HCT116 (cell line): ENCODE measurements at regions not wholly inside any gene's neighbourhood (a gene's known extent, or its start where the extent isn't known, plus 50 kb on each side); places are given as distances from the start of the nearest gene placed in this dataset.
A peak's percentile ranks its signal among the peaks of the same experiment; 100 is the strongest.

Experiments
- ATAC-seq: fragments of 200-7000 bp; cut with Tn5 transposase; 2 replicates; pipeline ENCODE4 v1.9.1; 2020; ENCODE audit warnings: mild to moderate bottlenecking, moderate library complexity
- BruUV-seq: library from RNA; stranded (reverse); fragments of 400-500 nt; replicated peaks from 2 replicates; lab custom pipeline; 2021; lab: Mats Ljungman, UMichigan
- CTCF ChIA-PET: fragments of 300-600 bp; sonication (Branson Sonifier 250); formaldehyde crosslinking; loops from one replicate; lab custom pipeline; 2021; ENCODE audit warnings: antibody characterized with exemption; lab: Charles Lee
- POLR2A ChIA-PET: fragments of 300-600, 350-600 bp; sonication (Branson Sonifier 250); formaldehyde crosslinking; loops from one replicate; lab custom pipeline; 2021; ENCODE audit warnings: antibody characterized with exemption; lab: Charles Lee
- RAD21 ChIA-PET, 2 experiments: fragments of 300-600 bp; sonication (Branson Sonifier 250); formaldehyde crosslinking; loops; one replicate each; lab custom pipeline; 2023; ENCODE audit warnings: low total read pairs in 2 of 2; ENCODE audit not compliant: uncharacterized antibody in 2 of 2, unreplicated experiment in 2 of 2, low non-redundant PET in 1 of 2; lab: Charles Lee
- DNase-seq: peaks from one replicate; pipeline ENCODE4 v3.0.0-alpha.2; 2010; ENCODE audit warnings: low read depth, low spot score
- H2AFZ ChIP-seq: fragments of 200-600 bp; shearing (Covaris generic), sonication (generic); 2 replicates; pipeline ENCODE4 v1.6.1; 2017; ENCODE audit warnings: low read depth, mixed run types, mixed read lengths, antibody characterized with exemption, low read length; ENCODE audit not compliant: poor library complexity, severe bottlenecking
- H3K27ac ChIP-seq: 2 replicates; pipeline ENCODE4 v1.5.1; 2012; ENCODE audit warnings: low read depth, low read length
- H3K27me3 ChIP-seq: fragments of 200-600 bp; sonication (generic); 2 replicates; pipeline ENCODE4 v1.6.1; 2016; ENCODE audit warnings: mixed run types, low read length, mixed read lengths; ENCODE audit not compliant: insufficient read depth
- H3K36me3 ChIP-seq, 2 experiments: fragments of 200-500 bp in 1 of 2; fragments of 200-600 bp in 1 of 2; sonication (Bioruptor generic) in 1 of 2; sonication (generic) in 1 of 2; 2 replicates each; pipeline versions ENCODE4 v1.5.1 to v1.6.1; 2014 to 2016; ENCODE audit warnings: low read length in 2 of 2, inconsistent platforms in 1 of 2, mixed read lengths in 1 of 2, mixed run types in 1 of 2; ENCODE audit not compliant: insufficient read depth in 2 of 2, control insufficient read depth in 1 of 2
- H3K4me1 ChIP-seq, 2 experiments: fragments of 200-600 bp in 1 of 2; sonication (generic) in 1 of 2; 2 replicates each; pipeline versions ENCODE4 v1.5.1 to v1.6.1; 2012 to 2017; ENCODE audit warnings: low read length in 2 of 2, inconsistent platforms in 1 of 2, mild to moderate bottlenecking in 1 of 2, mixed read lengths in 1 of 2, mixed run types in 1 of 2, moderate library complexity in 1 of 2; ENCODE audit not compliant: insufficient read depth in 2 of 2, control insufficient read depth in 1 of 2
- H3K4me2 ChIP-seq: fragments of 200-600 bp; sonication (generic); 2 replicates; pipeline ENCODE4 v1.6.1; 2017; ENCODE audit warnings: mixed run types, low read length, mixed read lengths
- H3K4me3 ChIP-seq, 2 experiments: fragments of 200-600 bp in 1 of 2; sonication (generic) in 1 of 2; replicated peaks in 1 of 2; 2 replicates each; pipeline ENCODE4 v1.5.1; 2011 to 2016; ENCODE audit warnings: low read length in 2 of 2, control low read depth in 1 of 2, low read depth in 1 of 2, mild to moderate bottlenecking in 1 of 2, mixed read lengths in 1 of 2, mixed run types in 1 of 2
- H3K79me2 ChIP-seq: fragments of 200-600 bp; sonication (generic); 2 replicates; pipeline ENCODE4 v1.6.1; 2017; ENCODE audit warnings: mild to moderate bottlenecking, mixed run types, low read length, moderate library complexity, mixed read lengths; ENCODE audit not compliant: insufficient read depth
- H3K9ac ChIP-seq: fragments of 200-600 bp; sonication (generic); 2 replicates; pipeline ENCODE4 v1.6.1; 2016; ENCODE audit warnings: low read length, mixed read lengths
- H3K9me2 ChIP-seq: fragments of 200-600 bp; sonication (generic), shearing (Covaris generic); 2 replicates; pipeline ENCODE4 v1.6.1; 2017; ENCODE audit warnings: mixed run types, mild to moderate bottlenecking, moderate library complexity; ENCODE audit not compliant: insufficient read depth
- H3K9me3 ChIP-seq, 2 experiments: fragments of 200-500 bp in 1 of 2; fragments of 200-600 bp in 1 of 2; sonication (Bioruptor generic) in 1 of 2; sonication (generic) in 1 of 2; 2 replicates each; pipeline ENCODE4 v1.6.1; 2014 to 2017; ENCODE audit warnings: low read length in 2 of 2, mixed read lengths in 2 of 2, inconsistent platforms in 1 of 2, low read depth in 1 of 2, mild to moderate bottlenecking in 1 of 2, mixed run types in 1 of 2, moderate library complexity in 1 of 2; ENCODE audit not compliant: control insufficient read depth in 1 of 2, insufficient read depth in 1 of 2
- H4K20me1 ChIP-seq: fragments of 200-600 bp; sonication (generic), shearing (Covaris generic); 2 replicates; pipeline ENCODE4 v1.6.1; 2017; ENCODE audit warnings: mixed run types, mild to moderate bottlenecking, moderate library complexity; ENCODE audit not compliant: insufficient read depth
- CBX3 ChIP-seq: IDR thresholded peaks from 2 replicates; pipeline ENCODE4 v1.6.1; 2012; ENCODE audit warnings: low read depth
- CEBPB ChIP-seq: IDR thresholded peaks from 2 replicates; pipeline ENCODE4 v1.6.1; 2012; ENCODE audit warnings: low read depth
- EGR1 ChIP-seq: IDR thresholded peaks from 2 replicates; pipeline ENCODE4 v1.6.1; 2012; ENCODE audit warnings: low read depth
- ELF1 ChIP-seq: IDR thresholded peaks from 2 replicates; pipeline ENCODE4 v1.6.1; 2012; ENCODE audit warnings: low read depth, borderline replicate concordance
- EZH2 ChIP-seq: fragments of 200-600 bp; sonication (generic); IDR thresholded peaks from 2 replicates; pipeline ENCODE4 v1.6.1; 2017; ENCODE audit warnings: antibody characterized with exemption, mixed run types
- EZH2phosphoT487 ChIP-seq: fragments of 200-600 bp; IDR thresholded peaks from 2 replicates; pipeline ENCODE4 v1.6.1; 2018; ENCODE audit warnings: antibody characterized with exemption, borderline replicate concordance
- POLR2A ChIP-seq: IDR thresholded peaks from 2 replicates; pipeline ENCODE4 v1.7.0; 2011; ENCODE audit warnings: borderline replicate concordance; ENCODE audit not compliant: insufficient read depth, insufficient read length; ENCODE audit errors: extremely low read depth
- POLR2AphosphoS5 ChIP-seq: IDR thresholded peaks from 2 replicates; pipeline ENCODE4 v1.6.1; 2011; ENCODE audit warnings: mild to moderate bottlenecking, low read depth, low read length, moderate library complexity
- RAD21 ChIP-seq: IDR thresholded peaks from 2 replicates; pipeline ENCODE4 v1.6.1; 2012; ENCODE audit warnings: low read depth, mild to moderate bottlenecking
- SIN3A ChIP-seq: IDR thresholded peaks from 2 replicates; pipeline ENCODE4 v1.6.1; 2012; ENCODE audit warnings: low read depth
- SP1 ChIP-seq: IDR thresholded peaks from 2 replicates; pipeline ENCODE4 v1.6.1; 2012; ENCODE audit warnings: low read depth
- SRF ChIP-seq: IDR thresholded peaks from 2 replicates; pipeline ENCODE4 v1.6.1; 2012; ENCODE audit warnings: low read depth
- TCF7L2 ChIP-seq: IDR thresholded peaks from 2 replicates; pipeline ENCODE4 v1.7.0; 2011; ENCODE audit warnings: borderline replicate concordance, inconsistent platforms; ENCODE audit not compliant: insufficient read depth, insufficient read length; ENCODE audit errors: extremely low read depth
- ZNF274 ChIP-seq: fragments of 200-500 bp; sonication (Bioruptor generic); IDR thresholded peaks from 2 replicates; pipeline ENCODE4 v1.6.1; 2014; ENCODE audit warnings: mild to moderate bottlenecking, low read depth, low read length, inconsistent platforms
- intact Hi-C: fragments of 100-400 bp; cut with micrococcal nuclease; formaldehyde crosslinking; loops from 2 replicates; pipeline ENCODE4 v1.10.0; 2022

DNA sequence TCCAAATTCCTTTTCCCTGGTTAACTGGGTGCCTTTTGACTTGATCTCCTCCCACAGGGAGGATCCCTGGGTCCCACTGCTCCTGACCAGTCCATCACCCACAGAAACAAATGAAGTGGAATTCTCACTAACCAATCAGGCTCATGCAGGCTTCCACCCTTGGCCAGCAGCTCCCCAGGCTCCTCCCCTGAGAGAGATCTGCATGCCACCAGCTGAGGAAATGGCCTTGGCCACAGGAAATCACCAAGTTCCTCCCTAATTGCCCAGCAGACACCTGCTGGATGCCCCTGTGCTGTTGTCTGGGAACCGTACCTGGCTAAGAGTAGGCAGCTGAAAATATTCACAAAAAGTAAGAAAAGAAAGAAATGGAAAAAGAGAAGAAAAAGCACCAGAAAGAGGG is 207.4 kb downstream of the NCK2 start:
- H3K9ac ChIP-seq = no peak overlapping the region
- peaks cover 39% of the 10 kb centered on the region; the same call in 1 of the 2 replicates for H3K27me3 ChIP-seq
- DNase-seq (no peak), ATAC-seq (peak; percentile 49; the same call in 1 of the 2 replicates)
- intact Hi-C loops = no loop called here
- H4K20me1 ChIP-seq = no peaks in the 10 kb centered on the region
- H2AFZ ChIP-seq = no peak overlapping the region
- no peak overlapping the region for H3K27ac ChIP-seq
- H3K36me3 ChIP-seq = no peaks in the 10 kb centered on the region
- POLR2A ChIA-PET = no interaction called here
- no peaks in the 10 kb centered on the region for H3K9me3 ChIP-seq
- H3K4me1 ChIP-seq = no peaks in the 10 kb centered on the region
- H3K9me2 ChIP-seq = no peaks in the 10 kb centered on the region
- CTCF ChIA-PET = no interaction called here
- RAD21 ChIA-PET = no interaction called here
- no TSS peak for BruUV-seq
- no peak overlapping the region for H3K4me2 ChIP-seq
- H3K4me3 ChIP-seq = no peak overlapping the region
- no peak for TF ChIP-seq ELF1
- no peak for TF ChIP-seq SP1
- no peak for TF ChIP-seq SIN3A
- TF ChIP-seq POLR2A = no peak
- no peak for TF ChIP-seq EZH2phosphoT487
- TF ChIP-seq POLR2AphosphoS5 = no peak
- TF ChIP-seq EGR1 = no peak
- no peak for TF ChIP-seq EZH2
- TF ChIP-seq SRF = no peak
- H3K79me2 ChIP-seq = no peaks in the 10 kb centered on the region

DNA sequence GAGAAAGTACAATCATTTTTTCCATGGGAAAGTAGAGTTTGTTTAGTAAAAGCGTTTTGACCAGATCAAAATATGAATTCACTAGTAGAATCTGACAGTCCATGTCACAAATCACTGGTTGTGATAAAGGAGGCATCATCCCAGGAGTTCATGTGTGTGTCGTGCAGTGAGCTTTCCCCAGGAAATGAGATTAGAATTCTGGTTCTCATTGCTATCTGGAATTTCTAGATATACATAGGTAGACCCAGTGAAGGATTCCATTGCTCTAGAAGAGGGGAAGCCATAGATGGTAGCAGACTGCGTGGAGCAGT is 206.6 kb downstream of the NCK2 start:
- H3K27ac ChIP-seq = no peak overlapping the region
- intact Hi-C loops = no loop called here
- no peaks in the 10 kb centered on the region for H3K9me2 ChIP-seq
- H2AFZ ChIP-seq = no peak overlapping the region
- ChIA-PET RAD21 (no interaction called here), CTCF (no interaction called here), POLR2A (no interaction called here)
- H3K9me3 ChIP-seq = no peaks in the 10 kb centered on the region
- no peak for ATAC-seq
- no peak overlapping the region for H3K9ac ChIP-seq
- TF ChIP-seq ZNF274 (no peak), POLR2A (no peak), CBX3 (no peak), EZH2phosphoT487 (no peak), CEBPB (no peak), RAD21 (no peak), ELF1 (no peak), EZH2 (no peak), TCF7L2 (no peak)
- no peaks in the 10 kb centered on the region for H3K79me2 ChIP-seq
- BruUV-seq = no TSS peak
- no peak overlapping the region for H3K4me2 ChIP-seq
- no peaks in the 10 kb centered on the region for H3K4me1 ChIP-seq
- H3K36me3 ChIP-seq = no peaks in the 10 kb centered on the region
- no peak overlapping the region for H3K4me3 ChIP-seq
- H4K20me1 ChIP-seq = no peaks in the 10 kb centered on the region
- no peak for DNase-seq
- peaks cover 36% of the 10 kb centered on the region; the same call in 1 of the 2 replicates for H3K27me3 ChIP-seq
